ENCODE measurements at regions not wholly inside any gene's neighbourhood (a gene's known extent, or its start where the extent isn't known, plus 50 kb on each side); places are given as distances from the start of the nearest gene placed in this dataset.

DNA sequence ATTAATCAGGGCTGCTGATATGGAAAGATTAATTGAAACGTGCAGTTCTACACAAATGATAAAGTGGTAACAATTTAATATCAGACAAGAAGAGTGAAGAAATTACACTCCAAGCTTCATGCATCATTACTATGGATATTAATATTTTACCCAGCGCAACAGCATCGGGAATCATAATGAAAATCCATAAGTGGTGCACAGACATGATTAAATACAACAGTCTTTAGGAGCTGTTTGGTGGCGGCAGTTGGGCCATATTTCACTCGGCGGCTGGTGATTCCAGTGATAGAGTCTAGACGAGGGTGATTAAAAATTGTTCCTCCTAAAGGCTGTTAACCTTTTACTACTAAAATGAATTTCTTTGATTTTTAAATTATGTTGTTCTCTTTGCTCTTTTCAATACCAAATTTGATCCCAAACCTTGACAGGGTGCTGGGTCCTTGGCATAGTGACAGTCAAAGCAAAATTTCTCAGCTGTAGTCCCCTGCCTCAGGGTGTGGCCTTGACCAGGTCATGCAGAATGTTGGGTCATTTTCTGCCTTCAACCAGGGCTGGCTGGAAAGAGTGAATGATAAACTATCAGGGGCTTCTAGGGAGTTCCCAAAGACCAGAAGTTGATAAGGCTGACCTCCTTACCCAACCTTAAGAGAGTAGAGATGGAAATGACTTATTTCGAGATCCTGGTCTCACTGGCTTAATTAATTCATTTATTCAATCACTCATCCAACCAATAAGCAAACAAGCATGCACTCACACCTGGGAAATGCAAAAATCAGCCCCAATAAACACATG, 392.0 kb downstream of the IL20RB start:
- no peak for ATAC-seq (replicated peaks in 1 of 2)
- peaks cover 6 to 8% of the 10 kb centered on the region in 2 donors for H3K9me3 Mint-ChIP-seq
- no peaks in the 10 kb centered on the region for H3K36me3 Mint-ChIP-seq (ENCODE audit: insufficient read depth in 2 of 2)
- no peaks in the 10 kb centered on the region for H3K27me3 Mint-ChIP-seq (ENCODE audit: low read depth)
- H3K4me3 Mint-ChIP-seq, result no peak overlapping the region
- no peaks in the 10 kb centered on the region for H3K4me1 Mint-ChIP-seq (ENCODE audit: low read depth)
- DNase-seq, result no peak
- no peak overlapping the region for H3K27ac Mint-ChIP-seq

DNA sequence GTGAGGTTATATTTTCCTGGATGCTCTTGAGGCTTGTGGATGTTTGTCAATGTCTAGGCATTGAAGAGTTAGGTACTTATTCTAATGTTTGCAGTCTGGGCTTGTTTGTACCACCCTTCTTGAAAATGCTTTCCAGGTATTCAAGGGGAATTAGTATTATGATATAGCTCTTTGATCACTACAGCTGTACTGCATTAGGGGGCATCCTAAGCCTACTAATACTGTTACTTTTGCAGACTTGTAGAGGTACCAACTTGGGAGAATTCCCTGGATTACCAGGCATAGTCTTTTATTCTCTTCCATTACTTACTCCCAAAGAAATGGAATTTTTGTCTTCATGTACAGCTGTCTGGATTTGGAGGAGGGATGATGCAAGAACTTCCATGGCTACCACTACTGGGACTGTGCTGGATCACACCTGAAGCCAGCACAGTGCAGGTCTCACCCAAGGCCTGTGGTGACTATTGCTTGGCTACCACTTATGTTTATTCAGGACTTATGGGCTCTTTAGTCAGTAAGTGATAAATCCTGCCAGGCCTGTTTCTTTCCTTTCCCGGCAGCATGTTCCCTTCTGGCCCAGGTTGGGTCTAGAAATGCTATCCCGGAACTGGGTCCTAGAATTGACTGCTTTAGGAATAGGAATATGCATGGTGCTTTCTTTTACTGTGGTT, 402.9 kb downstream of the IL20RB start:
- Mint-ChIP-seq H3K27me3 (ENCODE audit: low read depth) (no peaks in the 10 kb centered on the region), H3K9me3 (peaks cover 4 to 10% of the 10 kb centered on the region in 2 donors), H3K36me3 (ENCODE audit: insufficient read depth in 2 of 2) (no peaks in the 10 kb centered on the region), H3K4me3 (no peak overlapping the region), H3K27ac (no peak overlapping the region), H3K4me1 (ENCODE audit: low read depth) (no peaks in the 10 kb centered on the region)
- DNase-seq (no peak), ATAC-seq (replicated peaks in 1 of 2) (no peak)

DNA sequence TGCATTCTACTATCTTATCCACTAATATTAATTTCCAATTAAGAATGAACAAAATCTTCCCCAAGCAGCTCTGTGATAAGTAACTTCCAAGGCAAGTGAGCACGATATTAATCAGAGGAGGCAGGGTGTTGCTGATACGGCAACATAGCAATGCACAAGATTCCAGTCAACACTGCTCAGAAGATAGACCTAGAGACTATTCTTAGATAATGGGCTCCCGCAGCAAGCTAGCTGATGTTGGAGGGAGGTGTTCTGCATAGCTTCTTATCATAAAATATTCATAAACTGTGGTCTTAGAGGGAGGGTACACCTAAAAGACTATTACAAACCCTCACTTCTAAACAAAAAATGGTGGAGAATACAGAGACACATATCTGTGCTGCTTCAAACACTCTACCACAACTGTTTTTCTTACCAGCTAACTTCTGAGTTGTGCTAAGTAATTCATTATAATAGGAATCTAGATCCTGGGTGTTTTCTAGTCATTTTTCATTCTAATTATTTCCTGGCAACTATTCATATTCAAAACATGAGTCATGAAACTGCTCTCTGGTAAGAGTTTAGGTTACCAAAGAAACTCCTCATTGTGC, 382.0 kb upstream of the SOX14 start:
- Mint-ChIP-seq H3K9me3 (peaks cover 2 to 5% of the 10 kb centered on the region in 2 donors), H3K27me3 (ENCODE audit: low read depth) (no peaks in the 10 kb centered on the region), H3K4me3 (no peak overlapping the region), H3K4me1 (ENCODE audit: low read depth) (no peaks in the 10 kb centered on the region), H3K36me3 (ENCODE audit: insufficient read depth in 2 of 2) (no peaks in the 10 kb centered on the region), H3K27ac (no peak overlapping the region)
- ATAC-seq (replicated peaks in 1 of 2) (no peak), DNase-seq (no peak)

DNA sequence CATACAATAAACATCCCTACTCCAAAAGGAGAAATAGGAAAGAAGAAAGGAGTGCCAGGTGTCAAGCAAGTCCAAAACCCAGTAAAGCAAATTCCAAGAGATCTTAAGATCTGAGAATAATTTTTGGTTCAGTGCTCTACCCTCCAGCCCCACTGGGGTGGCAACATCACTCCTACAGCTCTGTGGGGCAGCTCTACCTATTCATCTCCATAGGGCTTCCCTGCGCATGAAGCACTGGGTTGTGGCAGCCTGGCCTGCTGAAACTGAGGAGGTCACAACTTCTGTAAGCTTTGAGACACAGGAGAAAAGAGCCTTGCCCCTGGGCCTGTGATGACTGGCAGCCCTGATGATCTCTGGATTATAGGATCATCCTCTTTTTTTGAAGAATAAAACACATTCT, 378.2 kb upstream of the SOX14 start:
- Mint-ChIP-seq H3K27ac (no peak overlapping the region), H3K9me3 (peaks cover 1 to 4% of the 10 kb centered on the region in 2 donors), H3K27me3 (ENCODE audit: low read depth) (no peaks in the 10 kb centered on the region), H3K36me3 (ENCODE audit: insufficient read depth in 2 of 2) (no peaks in the 10 kb centered on the region), H3K4me1 (ENCODE audit: low read depth) (no peaks in the 10 kb centered on the region), H3K4me3 (no peak overlapping the region)
- DNase-seq, result no peak
- ATAC-seq (replicated peaks in 1 of 2), result no peak

DNA sequence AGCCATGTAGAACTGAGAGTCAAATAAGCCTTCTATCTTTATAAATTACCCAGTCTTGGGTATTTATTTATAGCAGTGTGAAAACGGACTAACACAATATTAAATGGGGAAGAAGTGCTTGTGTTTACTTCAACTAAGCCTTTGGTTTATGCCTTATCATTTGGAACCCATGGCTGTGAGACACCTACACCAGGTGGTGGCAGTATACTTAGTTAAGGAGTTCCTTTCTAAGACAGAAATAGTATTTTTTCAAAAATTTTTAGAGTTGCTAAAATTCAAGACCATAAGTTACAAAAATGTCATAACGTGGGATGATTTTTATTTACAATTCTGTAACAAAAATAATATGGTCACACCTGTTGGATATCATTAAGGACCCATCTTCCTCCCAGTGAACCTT, 354.5 kb upstream of the SOX14 start:
- ATAC-seq (replicated peaks in 1 of 2), result no peak
- no peak for DNase-seq
- no peak overlapping the region for H3K4me3 Mint-ChIP-seq
- H3K9me3 Mint-ChIP-seq, result peaks cover 8 to 10% of the 10 kb centered on the region in 2 donors
- no peaks in the 10 kb centered on the region for H3K36me3 Mint-ChIP-seq (ENCODE audit: insufficient read depth in 2 of 2)
- H3K4me1 Mint-ChIP-seq (ENCODE audit: low read depth), result no peaks in the 10 kb centered on the region
- H3K27me3 Mint-ChIP-seq (ENCODE audit: low read depth), result no peaks in the 10 kb centered on the region
- no peak overlapping the region for H3K27ac Mint-ChIP-seq

DNA sequence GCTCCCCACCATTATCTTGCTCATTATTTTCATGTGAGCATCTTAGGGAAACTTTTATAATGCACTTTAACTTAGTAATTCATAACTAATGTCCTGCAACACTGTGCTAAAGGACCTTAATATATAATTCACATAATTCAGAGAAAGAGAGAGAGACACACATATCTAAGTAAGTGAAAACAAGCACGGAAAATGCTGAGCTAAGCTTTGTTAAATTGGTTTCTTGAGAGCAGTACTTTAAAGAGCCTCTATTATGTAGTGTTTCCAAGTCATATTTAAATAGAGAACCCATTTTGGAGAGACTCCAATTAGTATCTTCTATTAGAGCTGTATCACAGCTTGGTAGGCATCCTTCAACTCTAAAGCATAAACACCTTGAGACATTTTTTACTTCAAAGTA, 354.1 kb upstream of the SOX14 start:
- Mint-ChIP-seq H3K4me1 (ENCODE audit: low read depth) (no peaks in the 10 kb centered on the region), H3K27ac (no peak overlapping the region), H3K36me3 (ENCODE audit: insufficient read depth in 2 of 2) (no peaks in the 10 kb centered on the region), H3K9me3 (peaks cover 8 to 10% of the 10 kb centered on the region in 2 donors), H3K4me3 (no peak overlapping the region), H3K27me3 (ENCODE audit: low read depth) (no peaks in the 10 kb centered on the region)
- DNase-seq (no peak), ATAC-seq (replicated peaks in 1 of 2) (no peak)

DNA sequence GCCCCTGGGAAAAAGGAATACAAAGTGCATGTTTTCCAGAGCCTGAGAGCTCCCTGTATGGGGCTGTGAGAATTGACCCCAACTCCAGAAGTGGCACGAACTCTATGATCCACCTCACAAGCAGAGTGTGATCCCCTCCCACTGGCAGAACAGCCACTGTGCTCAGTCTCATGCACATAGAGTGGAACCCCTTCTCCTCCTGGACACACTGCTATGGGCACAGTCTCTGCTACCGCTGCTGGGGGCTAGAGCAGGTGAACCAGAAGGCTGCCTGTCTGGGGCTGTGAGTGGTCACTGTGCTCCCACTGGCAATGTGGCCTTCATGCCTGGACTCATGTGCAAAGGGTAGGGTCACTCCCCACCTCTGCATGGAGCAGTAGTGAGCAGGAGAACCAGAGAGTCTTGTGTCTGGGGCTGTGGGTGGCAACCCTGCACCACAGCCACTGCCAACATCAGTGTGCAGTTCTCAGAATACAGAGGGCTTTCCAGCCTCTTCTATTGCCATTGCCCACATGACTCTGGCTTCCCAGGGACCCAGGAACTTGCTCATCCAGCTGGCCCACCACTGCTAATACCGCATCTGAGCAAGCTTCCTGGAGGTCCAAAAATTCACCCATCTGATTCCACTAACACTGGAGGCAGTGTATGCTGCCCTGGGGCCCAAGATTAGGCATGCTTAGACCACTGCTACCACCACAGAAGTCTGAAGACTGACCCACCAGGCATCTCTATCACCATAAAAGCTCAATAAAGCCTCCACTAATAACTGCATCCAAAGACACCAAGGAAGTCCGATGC, 343.7 kb upstream of the SOX14 start:
- no peak for DNase-seq
- no peaks in the 10 kb centered on the region for H3K4me1 Mint-ChIP-seq (ENCODE audit: low read depth)
- no peak overlapping the region for H3K4me3 Mint-ChIP-seq
- H3K27me3 Mint-ChIP-seq (ENCODE audit: low read depth), result no peaks in the 10 kb centered on the region
- H3K9me3 Mint-ChIP-seq, result peaks cover 10 to 24% of the 10 kb centered on the region in 2 donors
- peaks cover 1 to 2% of the 10 kb centered on the region in 2 donors for H3K36me3 Mint-ChIP-seq (ENCODE audit: insufficient read depth in 2 of 2)
- no peak for ATAC-seq (replicated peaks in 1 of 2)
- no peak overlapping the region for H3K27ac Mint-ChIP-seq

DNA sequence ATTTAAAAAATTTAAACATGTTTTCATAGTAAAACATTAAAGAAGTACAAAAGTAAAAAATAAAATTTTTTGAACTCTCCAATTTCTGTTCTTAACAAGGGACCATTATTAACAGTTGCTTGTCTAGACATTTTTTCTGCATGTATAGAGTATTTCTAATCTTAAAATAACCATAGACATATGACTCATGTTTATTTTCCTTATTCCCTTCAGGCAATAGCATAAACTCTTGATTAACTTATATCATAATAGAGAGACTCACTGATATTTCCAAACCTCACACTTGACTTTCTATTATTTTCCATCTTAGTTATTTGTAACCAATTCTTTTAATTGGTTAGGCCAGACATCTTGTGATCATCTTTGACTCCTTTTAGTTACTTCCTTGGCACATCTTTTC, 325.6 kb upstream of the SOX14 start:
- Mint-ChIP-seq H3K27ac (no peak overlapping the region), H3K27me3 (ENCODE audit: low read depth) (no peaks in the 10 kb centered on the region), H3K9me3 (peaks cover 1 to 6% of the 10 kb centered on the region in 2 donors), H3K36me3 (ENCODE audit: insufficient read depth in 2 of 2) (no peaks in the 10 kb centered on the region), H3K4me1 (ENCODE audit: low read depth) (no peaks in the 10 kb centered on the region), H3K4me3 (no peak overlapping the region)
- no peak for DNase-seq
- no peak for ATAC-seq (replicated peaks in 1 of 2)

DNA sequence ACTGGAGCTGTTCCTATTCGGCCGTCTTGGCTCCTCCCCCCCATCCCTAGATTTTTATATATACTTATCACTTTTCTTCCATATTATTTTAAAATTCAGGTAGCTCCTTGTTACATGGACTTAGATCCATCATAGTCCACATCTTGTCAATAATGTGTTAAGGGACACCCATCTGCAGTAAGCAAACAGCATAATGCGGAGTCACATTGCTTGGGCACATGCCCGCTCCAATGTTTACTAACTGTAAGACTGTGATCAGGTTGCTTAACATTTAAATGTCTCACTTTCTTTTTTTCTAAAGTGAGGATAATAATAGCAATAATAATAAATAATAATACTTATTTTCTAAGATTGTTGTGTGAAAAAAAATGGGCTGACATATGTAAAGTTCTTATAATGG, 303.2 kb upstream of the SOX14 start:
- Mint-ChIP-seq H3K9me3 (peaks cover 3 to 4% of the 10 kb centered on the region in 2 donors), H3K4me3 (no peak overlapping the region), H3K4me1 (ENCODE audit: low read depth) (no peaks in the 10 kb centered on the region), H3K27ac (no peak overlapping the region), H3K36me3 (ENCODE audit: insufficient read depth in 2 of 2) (peaks cover 0 to 4% of the 10 kb centered on the region in 2 donors), H3K27me3 (ENCODE audit: low read depth) (no peaks in the 10 kb centered on the region)
- DNase-seq (no peak), ATAC-seq (replicated peaks in 1 of 2) (no peak)

DNA sequence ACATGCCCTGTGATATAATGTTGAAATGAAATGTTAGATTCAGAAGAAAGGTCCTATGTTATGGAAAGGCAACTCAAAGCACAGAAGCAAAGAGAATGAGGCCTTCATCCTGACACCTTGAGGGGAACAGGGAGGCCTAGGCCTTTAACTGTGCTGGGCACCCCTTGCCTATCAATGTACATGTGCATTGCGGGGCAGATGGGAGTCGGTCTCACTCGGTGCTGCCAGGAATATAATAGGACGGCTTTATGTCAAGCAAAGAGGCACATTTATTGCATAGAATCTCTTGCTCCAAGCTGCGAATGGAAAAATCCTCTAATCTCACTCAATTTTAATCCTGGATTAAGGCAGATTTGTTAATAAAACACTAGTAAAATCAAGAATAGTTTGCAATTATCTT, 301.0 kb upstream of the SOX14 start:
- no peak overlapping the region for H3K27ac Mint-ChIP-seq
- H3K4me1 Mint-ChIP-seq (ENCODE audit: low read depth), result no peaks in the 10 kb centered on the region
- H3K4me3 Mint-ChIP-seq, result no peak overlapping the region
- no peaks in the 10 kb centered on the region for H3K27me3 Mint-ChIP-seq (ENCODE audit: low read depth)
- H3K9me3 Mint-ChIP-seq, result peaks cover 3 to 4% of the 10 kb centered on the region in 2 donors
- DNase-seq (no peak), ATAC-seq (replicated peaks in 1 of 2) (no peak)
- H3K36me3 Mint-ChIP-seq (ENCODE audit: insufficient read depth in 2 of 2), result peaks cover 0 to 4% of the 10 kb centered on the region in 2 donors

DNA sequence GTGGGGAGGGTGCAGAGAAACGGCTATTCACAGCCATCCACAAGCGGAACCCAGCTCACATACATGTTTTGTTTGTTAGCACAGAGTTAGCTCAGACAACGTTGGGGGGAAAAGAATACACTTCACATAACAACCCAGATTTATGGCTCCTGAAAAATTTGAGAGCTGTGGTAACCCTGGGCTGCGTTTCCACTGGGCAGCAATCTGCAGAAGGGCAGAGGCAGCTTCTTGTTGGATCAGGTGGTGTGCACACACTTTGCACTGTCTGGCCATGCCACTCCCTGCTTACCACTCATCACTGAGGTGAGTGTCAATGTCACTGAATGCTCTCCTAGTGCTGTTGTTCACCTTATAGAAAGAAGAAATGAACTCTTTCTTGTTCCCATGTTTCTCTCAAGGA, 299.8 kb upstream of the SOX14 start:
- Mint-ChIP-seq H3K27me3 (ENCODE audit: low read depth) (no peaks in the 10 kb centered on the region), H3K27ac (no peak overlapping the region), H3K36me3 (ENCODE audit: insufficient read depth in 2 of 2) (peaks cover 0 to 4% of the 10 kb centered on the region in 2 donors), H3K4me1 (ENCODE audit: low read depth) (no peaks in the 10 kb centered on the region), H3K9me3 (peaks cover 3 to 4% of the 10 kb centered on the region in 2 donors), H3K4me3 (no peak overlapping the region)
- ATAC-seq (replicated peaks in 1 of 2), result no peak
- no peak for DNase-seq

DNA sequence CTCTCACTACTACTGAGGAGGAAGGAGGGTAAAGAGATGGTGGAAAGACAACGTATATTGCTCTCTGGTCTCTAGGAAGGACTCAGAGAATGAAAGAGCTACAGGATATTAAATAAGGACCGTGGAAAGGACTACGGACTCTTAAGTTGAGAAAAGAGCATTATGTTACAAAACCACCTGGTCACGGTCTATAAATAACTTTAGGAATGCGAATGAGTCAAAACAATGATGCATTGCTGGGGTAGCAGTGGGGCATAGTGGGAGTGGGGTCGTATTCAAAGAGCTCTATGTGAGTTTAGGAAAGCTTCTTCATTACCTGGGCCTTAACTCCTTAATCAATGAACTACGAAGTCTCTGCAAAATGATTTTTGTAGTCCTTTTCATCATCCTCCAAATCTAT, 295.7 kb upstream of the SOX14 start:
- Mint-ChIP-seq H3K27ac (no peak overlapping the region), H3K9me3 (no peaks in the 10 kb centered on the region), H3K36me3 (ENCODE audit: insufficient read depth in 2 of 2) (no peaks in the 10 kb centered on the region), H3K27me3 (ENCODE audit: low read depth) (no peaks in the 10 kb centered on the region), H3K4me1 (ENCODE audit: low read depth) (no peaks in the 10 kb centered on the region), H3K4me3 (no peak overlapping the region)
- DNase-seq (no peak), ATAC-seq (replicated peaks in 1 of 2) (no peak)

DNA sequence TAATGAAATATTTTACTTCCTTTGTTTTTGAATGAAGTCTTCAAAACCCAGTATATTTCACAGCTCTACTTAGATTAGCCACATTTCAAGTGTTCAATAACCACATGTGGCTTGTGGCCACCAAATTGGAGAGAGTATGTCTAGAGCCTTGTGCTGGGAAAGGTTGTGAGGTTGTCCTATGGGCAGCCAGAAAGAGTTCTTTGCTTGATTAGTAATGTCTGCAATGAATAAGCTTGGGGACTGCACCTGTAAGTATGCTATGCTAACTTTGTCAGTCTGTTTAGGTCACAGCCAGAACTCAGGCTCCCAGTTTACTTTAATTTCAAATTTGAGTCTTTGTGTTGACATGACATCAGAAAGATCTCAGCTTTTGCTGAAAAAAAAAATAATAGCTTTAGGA, 294.9 kb upstream of the SOX14 start:
- Mint-ChIP-seq H3K27me3 (ENCODE audit: low read depth) (no peaks in the 10 kb centered on the region), H3K9me3 (no peaks in the 10 kb centered on the region), H3K4me3 (no peak overlapping the region), H3K36me3 (ENCODE audit: insufficient read depth in 2 of 2) (no peaks in the 10 kb centered on the region), H3K27ac (no peak overlapping the region), H3K4me1 (ENCODE audit: low read depth) (no peaks in the 10 kb centered on the region)
- DNase-seq, result no peak
- no peak for ATAC-seq (replicated peaks in 1 of 2)

All from activated T-cell treated with anti-CD3 and anti-CD28 coated beads, Interleukin-2, amount 50 U/mL, for 72 hours (primary cell).